HepG2 (cell line): ENCODE measurements at regions not wholly inside any gene's neighbourhood (a gene's known extent, or its start where the extent isn't known, plus 50 kb on each side); places are given as distances from the start of the nearest gene placed in this dataset.

ENCODE experiments used
- ATAC-seq: fragments of 200-7000 bp; cut with Tn5 transposase; 3 replicates; pipeline ENCODE4 v1.9.1; 2020; ENCODE audit warnings: mild to moderate bottlenecking, moderate library complexity
- BruUV-seq: library from RNA; stranded (reverse); fragments of 400-500 nt; replicated peaks from 2 replicates; lab custom pipeline; 2021; lab: Mats Ljungman, UMichigan
- CTCF ChIA-PET: fragments of 300-600 bp; formaldehyde crosslinking; extraction: SDS; loops from one replicate; lab custom pipeline; 2021; ENCODE audit warnings: low total read pairs, inconsistent platforms, low intra/inter-chr PET ratio; lab: Yijun Ruan, JAX
- POLR2A ChIA-PET: fragments of 350-600 bp; sonication (Branson Sonifier 250); formaldehyde crosslinking; loops from one replicate; lab custom pipeline; 2020; ENCODE audit warnings: antibody characterized with exemption, inconsistent platforms; lab: Yijun Ruan, JAX
- DNase-seq: peaks from one replicate; pipeline ENCODE4 v3.0.0-alpha.2; 2015; ENCODE audit warnings: low spot score
- FAIRE-seq: peaks from 3 replicates; lab custom pipeline; 2011; peaks lifted over from hg19 to GRCh38; lab: Jason Lieb, UNC
- H2AFZ ChIP-seq: one replicate; pipeline ENCODE4 v1.6.1; 2011; ENCODE audit warnings: low read length, inconsistent platforms
- H3K27ac ChIP-seq: fragments of 300-600 bp; 3 replicates; pipeline ENCODE4 v1.8.0; 2011; ENCODE audit warnings: mixed run types, mild to moderate bottlenecking, mixed read lengths, low read length, inconsistent platforms; ENCODE audit not compliant: insufficient read depth; ENCODE audit errors: extremely low read length
- H3K27me3 ChIP-seq, 2 experiments: fragments of 200-600 bp in 1 of 2; 2 replicates in 1 of 2; 3 replicates in 1 of 2; pipeline versions ENCODE4 v1.6.0 to v1.8.0; 2011; ENCODE audit warnings: low read length in 2 of 2, mild to moderate bottlenecking in 2 of 2, moderate library complexity in 2 of 2, inconsistent platforms in 1 of 2; ENCODE audit not compliant: insufficient read depth in 2 of 2, control insufficient read depth in 1 of 2
- H3K36me3 ChIP-seq, 2 experiments: fragments of 200-600 bp in 1 of 2; replicated peaks in 1 of 2; 2 replicates in 1 of 2; 3 replicates in 1 of 2; pipeline versions ENCODE4 v1.5.1 to v1.8.0; 2011; ENCODE audit warnings: low read length in 2 of 2, inconsistent platforms in 1 of 2; ENCODE audit not compliant: insufficient read depth in 2 of 2, control insufficient read depth in 1 of 2
- H3K4me1 ChIP-seq: 2 replicates; pipeline ENCODE4 v1.5.1; 2012; ENCODE audit warnings: low read length, inconsistent platforms; ENCODE audit not compliant: insufficient read depth
- H3K4me2 ChIP-seq: 2 replicates; pipeline ENCODE4 v1.6.0; 2011; ENCODE audit warnings: low read depth, low read length, inconsistent platforms
- H3K4me3 ChIP-seq, 3 experiments: fragments of 200-600 bp in 1 of 3; sonication (generic), shearing (Covaris generic) in 1 of 3; replicated peaks in 1 of 3; 2 replicates each; pipeline ENCODE4 v1.5.1; 2011 to 2016; ENCODE audit warnings: low read length in 3 of 3, inconsistent platforms in 2 of 3, low read depth in 2 of 3, mild to moderate bottlenecking in 2 of 3, control low read depth in 1 of 3, mixed read lengths in 1 of 3; ENCODE audit not compliant: insufficient read depth in 1 of 3
- H3K79me2 ChIP-seq: one replicate; pipeline ENCODE4 v1.6.1; 2011; ENCODE audit warnings: low read length, inconsistent platforms; ENCODE audit not compliant: insufficient read depth
- H3K9ac ChIP-seq: 2 replicates; pipeline ENCODE4 v1.6.0; 2011; ENCODE audit warnings: mild to moderate bottlenecking, low read depth, low read length, inconsistent platforms; ENCODE audit not compliant: insufficient read depth
- H3K9me3 ChIP-seq: 2 replicates; pipeline ENCODE4 v1.5.1; 2012; ENCODE audit warnings: mild to moderate bottlenecking, low read length
- H4K20me1 ChIP-seq: 2 replicates; pipeline ENCODE4 v1.6.0; 2011; ENCODE audit warnings: inconsistent platforms, mild to moderate bottlenecking, low read length, moderate library complexity; ENCODE audit not compliant: insufficient read depth
- ATF5 ChIP-seq: sonication (generic); formaldehyde crosslinking; IDR thresholded peaks from 2 replicates; pipeline ENCODE4 v1.4.0; 2020; ENCODE audit warnings: mild to moderate bottlenecking, low read depth, missing genetic modification reagents
- BCL6 ChIP-seq: IDR thresholded peaks from 2 replicates; pipeline ENCODE4 v1.6.1; 2016; ENCODE audit warnings: missing genetic modification reagents, missing compliant biosample characterization
- DMAP1 ChIP-seq: IDR thresholded peaks from 2 replicates; pipeline ENCODE4 v1.6.1; 2016
- GFI1 ChIP-seq: sonication (generic); formaldehyde crosslinking; IDR thresholded peaks from 2 replicates; pipeline ENCODE4 v1.5.0; 2020; ENCODE audit warnings: missing genetic modification reagents, mild to moderate bottlenecking, borderline replicate concordance
- HHEX ChIP-seq: IDR thresholded peaks from 2 replicates; pipeline ENCODE4 v1.6.1; 2016; ENCODE audit warnings: control low read depth
- HMGXB3 ChIP-seq: sonication (generic); formaldehyde crosslinking; IDR thresholded peaks from 2 replicates; pipeline ENCODE4 v1.4.0; 2020; ENCODE audit warnings: missing genetic modification reagents, borderline replicate concordance
- MXD4 ChIP-seq: IDR thresholded peaks from 2 replicates; pipeline ENCODE4 v1.6.1; 2016; ENCODE audit warnings: mild to moderate bottlenecking, missing biosample characterization, missing genetic modification reagents
- SP2 ChIP-seq: sonication (generic); formaldehyde crosslinking; IDR thresholded peaks from 2 replicates; pipeline ENCODE4 v1.5.1; 2020; ENCODE audit warnings: mild to moderate bottlenecking, missing genetic modification reagents
- TAF15 ChIP-seq: fragments of 200-400 bp; formaldehyde crosslinking; IDR thresholded peaks from one replicate; pipeline ENCODE4 v1.6.1; 2018; ENCODE audit warnings: mild to moderate bottlenecking, low read depth, low read length; ENCODE audit not compliant: poor library complexity, severe bottlenecking
- ZNF24 ChIP-seq: fragments of 450-650 bp; IDR thresholded peaks from 2 replicates; pipeline ENCODE4 v1.6.1; 2017; ENCODE audit warnings: antibody characterized with exemption, mild to moderate bottlenecking
- WGBS: methylation state at CpG from one replicate; pipeline ENCODE4 v1.1.6; 2017; ENCODE audit warnings: low lambda C conversion rate; 5-methylcytosine and 5-hydroxymethylcytosine counted together
- in situ Hi-C: cut with HindIII; loops from 2 replicates; pipeline ENCODE4 v1.10.0; 2017; ENCODE audit warnings: low pct_unique_long_range_greater_than_20kb; ENCODE audit not compliant: extremely low pct_ligation_motif_present
- intact Hi-C: fragments of 100-400 bp; cut with micrococcal nuclease; formaldehyde crosslinking; loops from one replicate; pipeline ENCODE4 v1.10.0; 2022; ENCODE audit not compliant: unreplicated experiment
- TF ChIP-seq, protein P1 (sequence below): sonication (generic); formaldehyde crosslinking; conservative IDR thresholded peaks from 2 replicates; pipeline ENCODE4 v1.8.0; 2022; ENCODE audit warnings: low read depth, missing genetic modification reagents
- TF ChIP-seq, protein P2 (sequence below): IDR thresholded peaks from 2 replicates; pipeline ENCODE4 v1.6.1; 2012; ENCODE audit warnings: inconsistent platforms
- TF ChIP-seq, protein P3 (sequence below): sonication (generic); formaldehyde crosslinking; IDR thresholded peaks from 2 replicates; pipeline ENCODE4 v1.4.0; 2020; ENCODE audit warnings: mild to moderate bottlenecking, missing genetic modification reagents

DNA sequence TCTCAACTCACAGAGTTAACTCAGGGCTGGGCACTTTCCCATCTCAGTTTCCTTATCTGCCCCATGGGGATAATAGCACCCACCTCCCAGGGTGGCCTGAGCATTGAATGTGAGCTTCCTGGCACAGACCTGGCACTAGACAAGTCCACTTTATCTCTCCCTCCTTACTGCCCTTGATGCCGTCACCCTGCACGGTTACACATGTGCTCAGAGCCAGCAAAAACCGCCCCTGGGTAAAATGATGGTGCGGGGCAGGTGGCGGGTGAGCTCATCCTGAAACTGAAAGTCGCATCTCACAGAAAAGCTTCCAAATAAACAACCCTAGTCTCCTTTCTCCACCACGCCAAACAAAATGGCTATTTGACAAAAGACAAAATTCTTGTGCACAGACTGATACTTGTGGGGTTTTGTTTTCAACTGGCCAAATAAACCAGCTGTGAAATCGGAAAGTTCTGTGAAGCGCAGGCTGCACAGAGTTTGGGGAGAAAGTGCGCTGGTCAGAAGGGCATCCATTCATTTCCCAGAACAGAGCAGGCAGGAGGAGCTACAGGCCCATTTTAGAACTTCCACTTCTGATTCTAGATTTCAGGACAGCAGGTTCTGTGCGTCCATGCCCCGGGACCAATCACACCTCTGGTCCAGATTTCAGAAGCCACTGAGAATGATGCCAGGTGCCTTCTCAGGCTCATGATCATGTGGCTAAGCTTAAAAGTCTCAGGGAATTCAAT, 138.1 kb downstream of the SHANK2 start:
- TF ChIP-seq, protein P1, sequence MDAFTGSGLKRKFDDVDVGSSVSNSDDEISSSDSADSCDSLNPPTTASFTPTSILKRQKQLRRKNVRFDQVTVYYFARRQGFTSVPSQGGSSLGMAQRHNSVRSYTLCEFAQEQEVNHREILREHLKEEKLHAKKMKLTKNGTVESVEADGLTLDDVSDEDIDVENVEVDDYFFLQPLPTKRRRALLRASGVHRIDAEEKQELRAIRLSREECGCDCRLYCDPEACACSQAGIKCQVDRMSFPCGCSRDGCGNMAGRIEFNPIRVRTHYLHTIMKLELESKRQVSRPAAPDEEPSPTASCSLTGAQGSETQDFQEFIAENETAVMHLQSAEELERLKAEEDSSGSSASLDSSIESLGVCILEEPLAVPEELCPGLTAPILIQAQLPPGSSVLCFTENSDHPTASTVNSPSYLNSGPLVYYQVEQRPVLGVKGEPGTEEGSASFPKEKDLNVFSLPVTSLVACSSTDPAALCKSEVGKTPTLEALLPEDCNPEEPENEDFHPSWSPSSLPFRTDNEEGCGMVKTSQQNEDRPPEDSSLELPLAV (CRISPR knock-in tag), result no peak
- TF ChIP-seq TAF15, result no peak
- TF ChIP-seq HHEX (CRISPR knock-in tag), result no peak
- no peak for TF ChIP-seq SP2 (CRISPR knock-in tag)
- TF ChIP-seq HMGXB3 (CRISPR knock-in tag), result no peak
- TF ChIP-seq, protein P2, sequence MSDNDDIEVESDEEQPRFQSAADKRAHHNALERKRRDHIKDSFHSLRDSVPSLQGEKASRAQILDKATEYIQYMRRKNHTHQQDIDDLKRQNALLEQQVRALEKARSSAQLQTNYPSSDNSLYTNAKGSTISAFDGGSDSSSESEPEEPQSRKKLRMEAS, result no peak
- no peak for TF ChIP-seq ATF5
- TF ChIP-seq BCL6 (CRISPR knock-in tag), result no peak
- TF ChIP-seq DMAP1 (CRISPR knock-in tag), result no peak
- TF ChIP-seq ZNF24, result no peak
- TF ChIP-seq, protein P3, sequence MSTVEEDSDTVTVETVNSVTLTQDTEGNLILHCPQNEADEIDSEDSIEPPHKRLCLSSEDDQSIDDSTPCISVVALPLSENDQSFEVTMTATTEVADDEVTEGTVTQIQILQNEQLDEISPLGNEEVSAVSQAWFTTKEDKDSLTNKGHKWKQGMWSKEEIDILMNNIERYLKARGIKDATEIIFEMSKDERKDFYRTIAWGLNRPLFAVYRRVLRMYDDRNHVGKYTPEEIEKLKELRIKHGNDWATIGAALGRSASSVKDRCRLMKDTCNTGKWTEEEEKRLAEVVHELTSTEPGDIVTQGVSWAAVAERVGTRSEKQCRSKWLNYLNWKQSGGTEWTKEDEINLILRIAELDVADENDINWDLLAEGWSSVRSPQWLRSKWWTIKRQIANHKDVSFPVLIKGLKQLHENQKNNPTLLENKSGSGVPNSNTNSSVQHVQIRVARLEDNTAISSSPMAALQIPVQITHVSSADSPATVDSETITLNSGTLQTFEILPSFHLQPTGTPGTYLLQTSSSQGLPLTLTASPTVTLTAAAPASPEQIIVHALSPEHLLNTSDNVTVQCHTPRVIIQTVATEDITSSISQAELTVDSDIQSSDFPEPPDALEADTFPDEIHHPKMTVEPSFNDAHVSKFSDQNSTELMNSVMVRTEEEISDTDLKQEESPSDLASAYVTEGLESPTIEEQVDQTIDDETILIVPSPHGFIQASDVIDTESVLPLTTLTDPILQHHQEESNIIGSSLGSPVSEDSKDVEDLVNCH (CRISPR knock-in tag), result no peak
- TF ChIP-seq GFI1, result no peak
- no peak for TF ChIP-seq MXD4
- Histone ChIP-seq H3K27me3 (no peaks in the 10 kb centered on the region), H3K36me3 (peaks cover 46 to 88% of the 10 kb centered on the region in 2 experiments), H3K9me3 (no peaks in the 10 kb centered on the region), H3K4me2 (no peak overlapping the region), H3K9ac (no peak overlapping the region), H3K79me2 (no peaks in the 10 kb centered on the region), H2AFZ (no peak overlapping the region), H3K4me1 (no peaks in the 10 kb centered on the region), H4K20me1 (0 out of 2 replicates have a peak, but pooled peaks cover 3% of the 10 kb centered on the region), H3K27ac (no peak overlapping the region), H3K4me3 (no peak overlapping the region)
- FAIRE-seq (no peak), DNase-seq (no peak), ATAC-seq (no peak)
- ChIA-PET POLR2A (no interaction called here), CTCF (no interaction called here)
- BruUV-seq, result no TSS peak
- 96% methylated on average over 12 of the region's 12 CpGs for whole genome bisulfite sequencing
- in situ Hi-C loops, result no loop called here
- intact Hi-C loops, result no loop called here
